Bronchial epithelial cell (primary cell): ENCODE measurements at regions not wholly inside any gene's neighbourhood (a gene's known extent, or its start where the extent isn't known, plus 50 kb on each side); places are given as distances from the start of the nearest gene placed in this dataset.
"Not testable (repeated sequence)": the region's sequence is repeated elsewhere in the genome, so short reads cannot be mapped to it uniquely, and the experiment has no call there.

ENCODE experiments used
- DNase-seq: peaks from one replicate; pipeline ENCODE4 v3.0.0-alpha.2; 2010; ENCODE audit warnings: low read depth
- FAIRE-seq: peaks from 2 replicates; lab custom pipeline; 2011; peaks lifted over from hg19 to GRCh38; lab: Jason Lieb, UNC
- H3K27me3 ChIP-seq: 2 replicates; pipeline ENCODE4 v1.5.1; 2011; ENCODE audit warnings: low read length; ENCODE audit not compliant: control insufficient read depth, insufficient read depth
- H3K36me3 ChIP-seq: 2 replicates; pipeline ENCODE4 v1.5.1; 2011; ENCODE audit warnings: low read length; ENCODE audit not compliant: control insufficient read depth, insufficient read depth
- H3K4me3 ChIP-seq: 2 replicates; pipeline ENCODE4 v1.5.1; 2011; ENCODE audit warnings: mild to moderate bottlenecking, low read depth, low read length, control low read depth
- TF ChIP-seq, protein P1 (sequence below): IDR thresholded peaks from 2 replicates; pipeline ENCODE4 v1.5.1; 2011; ENCODE audit warnings: mild to moderate bottlenecking, moderate library complexity, low read length, control low read depth, inconsistent platforms; ENCODE audit not compliant: insufficient read depth, severe bottlenecking

DNA sequence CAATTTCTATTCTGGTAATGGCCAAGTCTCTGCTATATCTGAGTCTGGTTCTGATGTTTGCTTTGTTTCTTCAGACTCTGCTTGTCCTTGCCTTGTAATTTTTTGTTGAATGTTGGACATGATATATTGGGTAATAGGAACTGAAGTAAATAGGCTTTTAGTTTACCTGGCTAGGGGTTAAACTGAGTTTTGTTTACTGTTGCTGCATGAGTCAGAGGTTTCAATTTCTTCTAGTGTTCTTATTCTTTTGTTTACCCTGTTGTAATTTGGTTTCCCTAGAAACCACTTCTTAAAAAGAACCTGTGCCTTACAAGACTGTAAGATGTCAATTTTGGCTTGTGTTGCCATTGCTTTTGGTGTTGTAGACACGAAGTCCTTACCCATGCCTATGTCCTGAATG lies 285.0 kb upstream of the KCNH7 start:
- TF ChIP-seq, protein P1, sequence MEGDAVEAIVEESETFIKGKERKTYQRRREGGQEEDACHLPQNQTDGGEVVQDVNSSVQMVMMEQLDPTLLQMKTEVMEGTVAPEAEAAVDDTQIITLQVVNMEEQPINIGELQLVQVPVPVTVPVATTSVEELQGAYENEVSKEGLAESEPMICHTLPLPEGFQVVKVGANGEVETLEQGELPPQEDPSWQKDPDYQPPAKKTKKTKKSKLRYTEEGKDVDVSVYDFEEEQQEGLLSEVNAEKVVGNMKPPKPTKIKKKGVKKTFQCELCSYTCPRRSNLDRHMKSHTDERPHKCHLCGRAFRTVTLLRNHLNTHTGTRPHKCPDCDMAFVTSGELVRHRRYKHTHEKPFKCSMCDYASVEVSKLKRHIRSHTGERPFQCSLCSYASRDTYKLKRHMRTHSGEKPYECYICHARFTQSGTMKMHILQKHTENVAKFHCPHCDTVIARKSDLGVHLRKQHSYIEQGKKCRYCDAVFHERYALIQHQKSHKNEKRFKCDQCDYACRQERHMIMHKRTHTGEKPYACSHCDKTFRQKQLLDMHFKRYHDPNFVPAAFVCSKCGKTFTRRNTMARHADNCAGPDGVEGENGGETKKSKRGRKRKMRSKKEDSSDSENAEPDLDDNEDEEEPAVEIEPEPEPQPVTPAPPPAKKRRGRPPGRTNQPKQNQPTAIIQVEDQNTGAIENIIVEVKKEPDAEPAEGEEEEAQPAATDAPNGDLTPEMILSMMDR: no peak
- Histone ChIP-seq H3K27me3 (no peaks in the 10 kb centered on the region), H3K36me3 (no peaks in the 10 kb centered on the region), H3K4me3 (no peak overlapping the region)
- FAIRE-seq (no peak), DNase-seq (peak; percentile 45)

DNA sequence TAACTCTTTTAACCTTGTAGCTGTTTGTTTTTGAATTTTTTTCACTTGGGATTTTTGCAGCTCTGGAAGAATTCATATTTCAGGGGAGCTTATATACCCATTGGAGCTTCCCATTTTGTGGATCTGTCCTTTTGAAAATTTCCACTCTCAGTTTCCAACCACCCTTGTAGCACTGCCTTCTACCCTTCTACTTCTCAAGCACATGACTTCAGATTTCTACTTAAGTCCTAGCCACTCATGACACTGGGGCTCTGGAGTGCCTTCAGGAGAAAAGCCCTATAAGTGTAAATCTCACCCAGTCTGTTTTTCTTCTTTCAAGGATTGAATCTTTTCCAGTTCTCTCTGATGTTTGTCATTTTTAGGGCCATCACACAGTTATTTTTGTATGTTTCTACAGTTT lies 283.7 kb upstream of the KCNH7 start:
- Histone ChIP-seq H3K4me3 (no peak overlapping the region), H3K27me3 (no peaks in the 10 kb centered on the region), H3K36me3 (no peaks in the 10 kb centered on the region)
- TF ChIP-seq, protein P1: no peak
- DNase-seq (no peak), FAIRE-seq (no peak)

DNA sequence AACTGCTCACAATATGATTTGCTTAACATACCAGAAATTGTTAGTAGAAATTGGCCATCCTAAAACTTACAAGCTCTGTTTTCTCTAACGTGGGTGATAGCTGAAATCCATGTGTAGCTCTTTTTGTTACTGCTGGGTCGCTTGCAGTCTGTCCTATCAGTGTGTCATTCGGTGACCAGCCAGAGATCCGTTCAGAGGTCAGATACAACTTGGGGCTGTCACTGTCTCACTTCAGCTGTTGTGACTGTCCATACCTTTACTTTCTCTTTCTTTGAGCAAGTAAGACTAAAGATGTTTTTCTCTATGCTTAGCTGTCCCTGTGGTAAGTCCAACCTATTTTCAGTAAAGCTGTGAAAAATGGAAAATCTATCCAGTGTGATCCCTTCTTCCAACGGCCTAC lies 282.9 kb upstream of the KCNH7 start:
- H3K36me3 ChIP-seq: no peaks in the 10 kb centered on the region
- no peak for FAIRE-seq

DNA sequence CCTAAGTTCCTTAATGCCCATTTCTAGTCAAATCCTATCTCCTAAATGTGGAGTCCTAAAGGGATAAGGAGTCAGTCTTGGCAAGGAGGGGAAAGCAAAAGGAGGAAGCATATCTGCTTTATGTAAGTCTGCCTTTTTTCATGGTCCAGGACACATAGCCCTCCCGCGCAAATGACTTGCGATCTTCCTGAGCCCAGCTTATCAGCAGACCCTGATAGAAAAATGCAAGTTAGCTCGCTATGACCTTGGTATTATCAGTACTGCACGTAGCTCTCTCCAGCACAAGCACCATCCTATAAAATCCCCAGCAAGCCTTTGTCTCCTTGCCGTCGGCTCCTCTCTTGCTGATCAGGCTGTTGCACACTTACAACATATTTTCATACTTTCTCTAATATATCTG lies 281.4 kb upstream of the KCNH7 start:
- DNase-seq (no peak), FAIRE-seq (no peak)
- TF ChIP-seq, protein P1: no peak
- Histone ChIP-seq H3K27me3 (no peaks in the 10 kb centered on the region), H3K36me3 (no peaks in the 10 kb centered on the region), H3K4me3 (no peak overlapping the region)

More for the DNA sequence above, 282.9 kb upstream of the KCNH7 start:
- DNase-seq: no peak
- no peaks in the 10 kb centered on the region for H3K27me3 ChIP-seq
- TF ChIP-seq, protein P1: no peak
- no peak overlapping the region for H3K4me3 ChIP-seq

DNA sequence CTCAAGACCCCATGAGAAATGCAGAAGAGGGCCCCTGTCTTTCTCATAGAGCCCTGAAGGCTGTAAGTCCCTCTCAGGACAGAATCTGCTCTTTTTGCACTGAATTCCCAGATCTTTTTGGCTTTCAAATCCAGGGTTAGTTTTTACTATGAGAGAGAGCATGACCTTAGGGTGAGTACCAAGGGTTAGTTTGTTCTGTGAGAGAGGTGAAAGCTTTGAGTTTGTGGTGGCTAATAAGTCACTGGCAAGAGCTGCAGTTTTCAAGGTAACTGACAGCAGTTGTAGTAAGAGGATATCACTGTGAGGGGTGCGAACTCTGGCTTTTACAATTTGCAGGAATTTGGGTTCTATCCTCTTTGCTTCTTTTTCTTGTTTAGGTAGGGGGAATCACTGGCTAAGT lies 248.4 kb upstream of the KCNH7 start:
- Histone ChIP-seq H3K36me3 (no peaks in the 10 kb centered on the region), H3K27me3 (no peaks in the 10 kb centered on the region), H3K4me3 (no peak overlapping the region)
- DNase-seq: no peak
- FAIRE-seq: no peak
- TF ChIP-seq, protein P1: no peak

DNA sequence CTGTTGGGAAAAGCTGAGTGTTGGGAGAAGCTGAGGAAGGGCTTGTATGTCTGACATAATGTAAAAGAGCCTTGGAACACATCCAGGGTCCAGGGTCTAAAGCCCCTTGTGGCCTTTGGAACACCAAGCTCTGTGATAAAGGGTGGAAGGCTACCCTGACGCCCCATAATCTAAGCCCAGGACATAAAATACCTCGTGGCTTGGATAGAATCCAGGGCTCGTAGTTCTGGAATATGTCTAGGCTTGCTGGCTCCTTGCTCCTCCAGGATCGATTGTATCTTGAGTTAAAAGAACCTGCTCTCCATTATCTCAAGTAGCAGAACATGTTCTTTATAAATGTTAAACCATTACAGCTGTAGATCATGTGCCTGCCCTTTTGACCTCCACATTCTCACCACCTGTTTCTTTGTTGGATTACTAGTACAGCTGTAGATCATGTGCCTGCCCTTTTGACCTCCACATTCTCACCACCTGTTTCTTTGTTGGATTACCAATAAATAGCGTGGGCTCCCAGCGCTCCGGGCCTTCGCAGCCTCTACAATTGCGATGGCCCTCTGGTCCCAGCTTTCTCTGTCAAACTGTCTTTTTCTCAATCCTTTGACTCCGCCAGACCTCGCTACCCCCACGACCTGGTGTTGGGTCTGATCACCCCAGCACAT lies 246.9 kb upstream of the KCNH7 start:
- DNase-seq, H3K36me3 ChIP-seq, FAIRE-seq, H3K4me3 ChIP-seq, H3K27me3 ChIP-seq: not testable (repeated sequence)
